ENCODE measurements at regions not wholly inside any gene's neighbourhood (a gene's known extent, or its start where the extent isn't known, plus 50 kb on each side); places are given as distances from the start of the nearest gene placed in this dataset.
A peak's percentile ranks its signal among the peaks of the same experiment; 100 is the strongest.

GRCh38 chr4:41853973-41854372 is 81.3 kb upstream of the TMEM33 start:
- peak; percentile 19 for TF ChIP-seq CTCF (IDR thresholded peaks at IDR 0.05; ENCODE audit: unreplicated experiment)
- Mint-ChIP-seq H3K36me3 (ENCODE audit: insufficient read depth, unreplicated experiment) (no peaks in the 10 kb centered on the region), H3K9me3 (ENCODE audit: low read depth, unreplicated experiment) (no peaks in the 10 kb centered on the region), H3K27me3 (ENCODE audit: unreplicated experiment) (no peaks in the 10 kb centered on the region), H3K27ac (ENCODE audit: unreplicated experiment) (no peak overlapping the region), H3K4me3 (ENCODE audit: low read depth, unreplicated experiment) (no peak overlapping the region), H3K4me1 (ENCODE audit: low read depth, unreplicated experiment) (no peaks in the 10 kb centered on the region)
- DNase-seq, result no peak
- BruUV-seq (replicated peaks), result no TSS peak
- CTCF ChIA-PET, result no interaction called here
- intact Hi-C loops (cut with micrococcal nuclease; ENCODE audit: unreplicated experiment), result no loop called here

GRCh38 chr4:41852229-41852628 is 83.0 kb upstream of the TMEM33 start:
- no peaks in the 10 kb centered on the region for H3K27me3 Mint-ChIP-seq (ENCODE audit: unreplicated experiment)
- TF ChIP-seq CTCF (IDR thresholded peaks at IDR 0.05; ENCODE audit: unreplicated experiment), result no peak
- H3K27ac Mint-ChIP-seq (ENCODE audit: unreplicated experiment), result no peak overlapping the region
- no peaks in the 10 kb centered on the region for H3K36me3 Mint-ChIP-seq (ENCODE audit: insufficient read depth, unreplicated experiment)
- intact Hi-C loops (cut with micrococcal nuclease; ENCODE audit: unreplicated experiment), result no loop called here
- CTCF ChIA-PET, result no interaction called here
- no peak overlapping the region for H3K4me3 Mint-ChIP-seq (ENCODE audit: low read depth, unreplicated experiment)
- H3K9me3 Mint-ChIP-seq (ENCODE audit: low read depth, unreplicated experiment), result no peaks in the 10 kb centered on the region
- H3K4me1 Mint-ChIP-seq (ENCODE audit: low read depth, unreplicated experiment), result no peaks in the 10 kb centered on the region
- DNase-seq, result no peak
- BruUV-seq (replicated peaks), result no TSS peak

GRCh38 chr4:41851621-41852020 is 83.6 kb upstream of the TMEM33 start:
- no TSS peak for BruUV-seq (replicated peaks)
- no peaks in the 10 kb centered on the region for H3K4me1 Mint-ChIP-seq (ENCODE audit: low read depth, unreplicated experiment)
- no peak overlapping the region for H3K4me3 Mint-ChIP-seq (ENCODE audit: low read depth, unreplicated experiment)
- CTCF ChIA-PET, result interaction anchor here (0.5 to 0.7 kb wide), 2 partner anchors 140 to 1628 kb away, joined by 3 to 4 read pairs; no protein-coding TSS in a partner anchor
- H3K36me3 Mint-ChIP-seq (ENCODE audit: insufficient read depth, unreplicated experiment), result no peaks in the 10 kb centered on the region
- TF ChIP-seq CTCF (IDR thresholded peaks at IDR 0.05; ENCODE audit: unreplicated experiment), result no peak
- no peak overlapping the region for H3K27ac Mint-ChIP-seq (ENCODE audit: unreplicated experiment)
- no peaks in the 10 kb centered on the region for H3K27me3 Mint-ChIP-seq (ENCODE audit: unreplicated experiment)
- intact Hi-C loops (cut with micrococcal nuclease; ENCODE audit: unreplicated experiment), result no loop called here
- no peaks in the 10 kb centered on the region for H3K9me3 Mint-ChIP-seq (ENCODE audit: low read depth, unreplicated experiment)
- DNase-seq, result no peak

- Mint-ChIP-seq H3K27me3 (ENCODE audit: unreplicated experiment) (no peaks in the 10 kb centered on the region), H3K4me1 (ENCODE audit: low read depth, unreplicated experiment) (peaks cover 7% of the 10 kb centered on the region), H3K4me3 (ENCODE audit: low read depth, unreplicated experiment) (no peak overlapping the region), H3K36me3 (ENCODE audit: insufficient read depth, unreplicated experiment) (no peaks in the 10 kb centered on the region), H3K27ac (ENCODE audit: unreplicated experiment) (no peak overlapping the region), H3K9me3 (ENCODE audit: low read depth, unreplicated experiment) (no peaks in the 10 kb centered on the region)
- intact Hi-C loops (cut with micrococcal nuclease; ENCODE audit: unreplicated experiment), result no loop called here
- no peak for TF ChIP-seq CTCF (IDR thresholded peaks at IDR 0.05; ENCODE audit: unreplicated experiment)
- DNase-seq, result no peak
- no TSS peak for BruUV-seq (replicated peaks)
- CTCF ChIA-PET, result no interaction called here
These were observed 90.9 kb upstream of the TMEM33 start for GRCh38 chr4:41844327-41844726.

Data from Calu3 (cell line).